GM12864 (cell line): ENCODE measurements at regions not wholly inside any gene's neighbourhood (a gene's known extent, or its start where the extent isn't known, plus 50 kb on each side); places are given as distances from the start of the nearest gene placed in this dataset.

Experiments
- DNase-seq: peaks from one replicate; pipeline ENCODE4 v3.0.0-alpha.2; 2011; ENCODE audit warnings: low read depth
- H3K4me3 ChIP-seq: 2 replicates; pipeline ENCODE4 v1.5.1; 2011; ENCODE audit warnings: mild to moderate bottlenecking, low read depth, low read length, control low read depth
- TF ChIP-seq, protein P1 (sequence below): IDR thresholded peaks from 2 replicates; pipeline ENCODE4 v1.5.1; 2011; ENCODE audit warnings: low read depth, mild to moderate bottlenecking, moderate library complexity, low read length, control low read depth, inconsistent platforms; ENCODE audit errors: missing control alignments

DNA sequence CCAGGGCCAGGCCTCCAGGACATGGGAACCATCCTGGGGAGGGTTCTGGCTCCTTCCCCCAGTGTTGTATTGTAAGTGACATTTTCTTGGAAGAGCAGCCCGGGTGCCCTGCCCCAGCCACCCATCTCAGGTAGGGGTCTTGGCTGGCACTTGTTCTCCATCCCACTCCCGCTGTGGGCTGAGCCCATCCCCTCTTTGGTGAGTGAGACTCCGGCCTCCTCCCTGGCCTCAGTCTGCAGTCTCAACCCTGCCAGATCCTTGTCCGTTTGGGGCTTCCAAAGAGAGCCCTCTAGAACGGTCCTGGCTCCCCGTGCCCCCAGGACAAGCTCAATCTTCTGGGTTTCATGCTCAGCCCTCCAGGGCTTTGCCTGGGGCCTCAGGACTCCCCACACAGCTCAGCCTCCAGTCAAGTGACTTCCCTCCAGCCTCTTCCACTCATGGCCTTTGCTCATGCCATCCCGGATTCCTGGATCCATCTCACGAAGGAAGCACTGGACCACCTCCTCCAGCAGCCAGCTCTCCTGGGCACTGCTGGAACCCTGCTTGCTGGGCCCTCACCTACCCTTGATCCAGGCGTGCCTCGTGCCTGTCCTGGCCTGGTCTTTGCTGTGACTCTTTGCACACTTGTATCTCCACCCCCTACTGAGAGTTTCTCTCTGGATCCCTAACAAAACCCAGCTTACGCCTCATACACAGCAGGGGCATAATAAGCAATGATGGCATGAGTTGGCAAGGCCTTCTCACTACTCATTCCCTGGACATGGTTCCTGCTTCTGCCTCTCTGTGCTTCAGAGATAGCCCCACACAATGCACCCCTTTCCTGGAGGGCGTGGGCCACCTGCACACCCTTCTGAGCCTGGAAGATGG lies 297.4 kb upstream of the RTL1 start:
- TF ChIP-seq, protein P1, sequence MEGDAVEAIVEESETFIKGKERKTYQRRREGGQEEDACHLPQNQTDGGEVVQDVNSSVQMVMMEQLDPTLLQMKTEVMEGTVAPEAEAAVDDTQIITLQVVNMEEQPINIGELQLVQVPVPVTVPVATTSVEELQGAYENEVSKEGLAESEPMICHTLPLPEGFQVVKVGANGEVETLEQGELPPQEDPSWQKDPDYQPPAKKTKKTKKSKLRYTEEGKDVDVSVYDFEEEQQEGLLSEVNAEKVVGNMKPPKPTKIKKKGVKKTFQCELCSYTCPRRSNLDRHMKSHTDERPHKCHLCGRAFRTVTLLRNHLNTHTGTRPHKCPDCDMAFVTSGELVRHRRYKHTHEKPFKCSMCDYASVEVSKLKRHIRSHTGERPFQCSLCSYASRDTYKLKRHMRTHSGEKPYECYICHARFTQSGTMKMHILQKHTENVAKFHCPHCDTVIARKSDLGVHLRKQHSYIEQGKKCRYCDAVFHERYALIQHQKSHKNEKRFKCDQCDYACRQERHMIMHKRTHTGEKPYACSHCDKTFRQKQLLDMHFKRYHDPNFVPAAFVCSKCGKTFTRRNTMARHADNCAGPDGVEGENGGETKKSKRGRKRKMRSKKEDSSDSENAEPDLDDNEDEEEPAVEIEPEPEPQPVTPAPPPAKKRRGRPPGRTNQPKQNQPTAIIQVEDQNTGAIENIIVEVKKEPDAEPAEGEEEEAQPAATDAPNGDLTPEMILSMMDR: no peak
- H3K4me3 ChIP-seq: no peak overlapping the region
- no peak for DNase-seq

DNA sequence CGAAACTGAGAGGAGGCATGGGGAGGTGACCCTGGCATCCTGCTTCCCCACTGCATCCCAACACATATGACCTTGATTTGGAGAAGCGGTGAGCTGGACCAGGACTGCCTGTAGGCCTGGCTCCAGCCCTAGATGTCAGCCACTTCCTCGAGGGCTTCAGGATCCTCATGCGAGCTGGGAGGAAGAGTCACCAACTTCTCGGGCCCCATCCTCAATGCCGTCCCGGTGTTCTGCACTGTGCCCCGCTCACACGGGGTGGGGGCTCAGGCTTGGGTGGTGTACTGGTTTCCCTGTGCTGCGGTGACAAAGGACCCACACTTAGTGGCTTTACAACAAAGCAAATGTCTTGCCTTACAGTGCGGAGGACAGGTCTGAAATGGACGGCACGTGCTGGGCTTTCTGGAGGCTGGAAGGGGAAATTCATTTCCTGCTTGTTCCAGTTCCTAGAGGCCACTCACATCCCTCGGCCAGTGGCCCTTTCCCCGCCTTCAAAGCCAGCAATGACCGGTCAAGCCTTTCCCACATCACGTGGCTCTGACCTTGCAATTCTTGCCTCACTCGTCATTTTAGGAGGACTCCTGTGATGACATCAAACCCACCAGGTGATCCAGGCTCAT lies 298.1 kb upstream of the RTL1 start:
- DNase-seq: no peak
- no peak overlapping the region for H3K4me3 ChIP-seq
- TF ChIP-seq, protein P1: no peak

DNA sequence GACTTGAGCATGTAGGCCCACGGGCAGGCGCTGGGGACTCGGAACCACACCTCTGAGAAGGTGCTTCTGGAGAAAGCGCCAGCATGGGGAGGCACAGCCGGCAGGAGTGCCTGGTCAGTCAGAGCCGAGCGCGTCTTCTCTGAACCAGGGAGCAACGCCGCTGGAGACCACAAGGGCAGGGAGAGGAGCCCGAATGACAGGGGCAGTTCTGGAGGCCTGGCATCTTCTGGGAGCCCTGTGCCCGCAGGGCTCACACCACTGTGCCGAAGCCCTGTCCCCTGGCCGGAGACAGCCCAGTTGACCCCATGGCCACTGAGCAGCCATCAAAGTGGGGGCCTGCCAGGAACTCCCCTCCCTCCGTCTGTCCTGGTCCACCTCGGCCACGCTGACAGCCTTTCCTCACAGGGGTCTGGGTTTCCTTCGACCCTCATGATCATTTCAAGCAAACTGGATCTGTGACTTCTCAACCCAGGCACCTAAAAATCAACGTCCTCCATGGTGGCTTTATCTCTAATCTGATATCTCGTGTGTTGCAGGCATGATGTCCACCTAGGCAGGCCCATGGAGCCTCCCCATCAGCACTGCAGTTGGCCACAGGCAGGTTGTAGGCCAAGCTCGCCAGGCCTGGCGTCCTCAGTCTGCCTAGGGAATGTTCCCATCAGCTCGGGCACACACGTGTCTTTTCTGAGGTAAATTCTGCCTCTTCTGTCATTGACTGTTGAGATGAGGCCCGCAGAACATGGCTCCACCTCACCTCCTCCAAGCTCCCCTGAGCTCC lies 299.3 kb upstream of the RTL1 start:
- TF ChIP-seq, protein P1: no peak
- no peak overlapping the region for H3K4me3 ChIP-seq
- no peak for DNase-seq

DNA sequence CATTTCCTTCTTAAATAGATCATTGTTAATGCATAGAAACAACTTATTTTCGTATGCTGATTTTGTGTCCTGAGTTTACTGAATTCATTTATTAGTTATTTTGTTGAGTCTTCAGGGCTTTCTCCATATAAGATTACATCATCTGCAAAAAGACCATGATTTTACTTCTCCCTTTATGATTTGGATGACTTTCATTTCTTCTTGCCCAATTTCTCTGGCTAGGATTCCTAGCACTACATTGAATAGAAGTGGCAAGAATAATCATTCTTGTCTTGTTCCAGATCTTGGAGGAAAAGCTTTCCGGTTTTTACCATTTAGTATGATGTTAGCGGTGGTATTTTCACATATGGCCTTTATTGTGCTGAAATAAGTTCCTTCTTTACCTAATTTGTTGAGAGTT lies 303.0 kb upstream of the RTL1 start:
- TF ChIP-seq, protein P1: no peak
- DNase-seq: no peak
- H3K4me3 ChIP-seq: no peak overlapping the region

DNA sequence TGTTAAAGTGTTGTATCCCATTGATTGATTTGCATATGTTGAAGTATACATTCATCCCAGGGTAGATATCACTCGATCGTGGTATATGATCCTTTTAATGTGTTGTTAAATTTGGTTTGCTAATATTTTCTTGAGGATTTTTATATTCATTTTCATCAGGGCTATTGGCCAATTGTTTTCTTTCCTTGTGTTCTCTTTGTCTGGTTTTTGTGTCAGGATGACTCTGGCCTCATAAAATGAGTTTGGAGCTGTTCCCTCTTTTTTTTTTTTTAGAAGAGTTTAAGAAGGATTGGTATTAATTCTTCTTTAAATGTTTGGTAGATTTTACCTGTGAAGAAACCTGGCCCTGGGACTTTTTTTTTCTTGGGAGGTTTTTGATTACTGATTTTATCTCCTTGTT lies 303.5 kb upstream of the RTL1 start:
- no peak overlapping the region for H3K4me3 ChIP-seq
- TF ChIP-seq, protein P1: no peak
- DNase-seq: no peak

DNA sequence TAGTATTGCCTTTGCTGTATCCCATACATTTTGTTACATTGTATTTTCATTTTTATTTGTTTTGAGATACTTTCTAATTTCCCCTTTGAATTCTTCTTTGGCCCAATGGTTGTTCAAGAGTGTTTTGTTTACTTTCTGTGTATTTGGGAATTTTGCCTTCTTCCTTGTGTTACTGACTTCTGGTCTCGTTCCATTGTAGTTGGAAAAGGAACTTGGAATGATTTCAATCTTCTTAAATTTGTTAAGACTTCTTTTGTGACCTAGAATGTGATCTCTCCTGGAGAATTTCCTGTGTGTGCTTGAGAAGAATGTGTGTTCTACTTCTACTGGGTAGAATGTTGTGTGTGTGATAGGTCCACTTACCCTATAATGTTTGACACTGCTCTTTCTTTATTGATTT lies 304.4 kb upstream of the RTL1 start:
- TF ChIP-seq, protein P1: no peak
- no peak overlapping the region for H3K4me3 ChIP-seq
- DNase-seq: no peak
